Peyer's patch (tissue), 4 donors: ENCODE measurements at regions not wholly inside any gene's neighbourhood (a gene's known extent, or its start where the extent isn't known, plus 50 kb on each side); places are given as distances from the start of the nearest gene placed in this dataset.

Experiments used
- CTCF ChIP-seq, 6 experiments: fragments of 450-650 bp in 4 of 6; fragments of 200-600 bp in 2 of 6; sonication (generic) in 1 of 6; IDR thresholded peaks; one replicate each; pipeline ENCODE4 v1.5.1; 2017 to 2019; ENCODE audit warnings: antibody characterized with exemption in 6 of 6, mild to moderate bottlenecking in 3 of 6, moderate library complexity in 1 of 6
- POLR2A ChIP-seq, 2 donors: fragments of 450-650 bp; IDR thresholded peaks; one replicate each; pipeline ENCODE4 v1.5.1; 2017; ENCODE audit warnings: antibody characterized with exemption in 2 of 2, mild to moderate bottlenecking in 2 of 2, moderate library complexity in 2 of 2

GRCh38 chr15:58297639-58298038 lies 134.2 kb upstream of the LIPC start:
- TF ChIP-seq POLR2A (IDR thresholded peaks at IDR 0.05) (no peak), CTCF (IDR thresholded peaks at IDR 0.05) (no peak)
